Breast epithelium (tissue), 4 donors: ENCODE measurements at regions not wholly inside any gene's neighbourhood (a gene's known extent, or its start where the extent isn't known, plus 50 kb on each side); places are given as distances from the start of the nearest gene placed in this dataset.

Experiments used
- DNase-seq, 2 donors: peaks; one replicate each; pipeline ENCODE4 v3.0.0-alpha.2; 2019; ENCODE audit warnings: low spot score in 2 of 2
- H3K27ac ChIP-seq, 2 donors: fragments of 200-600 bp; sonication (generic) in 1 of 2; one replicate each; pipeline ENCODE4 v1.5.1; 2016 to 2019; ENCODE audit warnings: mild to moderate bottlenecking in 1 of 2
- H3K27me3 ChIP-seq, 2 donors: fragments of 200-600 bp; sonication (generic) in 1 of 2; one replicate each; pipeline versions ENCODE4 v1.5.1 to v1.6.0; 2017 to 2019; ENCODE audit warnings: control low read depth in 1 of 2, mild to moderate bottlenecking in 1 of 2
- H3K36me3 ChIP-seq: fragments of 200-600 bp; one replicate; pipeline ENCODE4 v1.5.1; 2019
- H3K4me1 ChIP-seq, 2 donors: fragments of 200-600 bp; sonication (generic); one replicate each; pipeline ENCODE4 v1.5.1; 2016 to 2019; ENCODE audit warnings: control low read depth in 1 of 2
- H3K4me3 ChIP-seq, 3 donors: fragments of 200-600 bp; sonication (generic); 1 replicate in 2 of 3; 2 replicates in 1 of 3; pipeline ENCODE4 v1.5.1; 2016 to 2019; ENCODE audit warnings: mild to moderate bottlenecking in 3 of 3, moderate library complexity in 2 of 3
- H3K9me3 ChIP-seq, 2 donors: fragments of 200-600 bp; sonication (generic) in 1 of 2; one replicate each; pipeline ENCODE4 v1.5.1; 2016 to 2019; ENCODE audit warnings: control low read depth in 1 of 2
- POLR2A ChIP-seq: fragments of 450-650 bp; IDR thresholded peaks from one replicate; pipeline ENCODE4 v1.6.1; 2016; ENCODE audit warnings: antibody characterized with exemption, mild to moderate bottlenecking, moderate library complexity
- POLR2AphosphoS5 ChIP-seq, 3 donors: sonication (generic); formaldehyde crosslinking; IDR thresholded peaks; one replicate each; pipeline ENCODE4 v1.6.1; 2017; ENCODE audit warnings: antibody characterized with exemption in 3 of 3
- intact Hi-C: fragments of 100-400 bp; cut with DNase I; formaldehyde crosslinking; loops from one replicate; pipeline ENCODE4 v1.15.1; 2023; ENCODE audit warnings: low total_unique reads
- TF ChIP-seq, protein P1 (sequence below), 3 donors: fragments of 450-650 bp; IDR thresholded peaks; one replicate each; pipeline ENCODE4 v1.5.1; 2016 to 2017; ENCODE audit warnings: antibody characterized with exemption in 3 of 3, mild to moderate bottlenecking in 3 of 3, moderate library complexity in 3 of 3

DNA sequence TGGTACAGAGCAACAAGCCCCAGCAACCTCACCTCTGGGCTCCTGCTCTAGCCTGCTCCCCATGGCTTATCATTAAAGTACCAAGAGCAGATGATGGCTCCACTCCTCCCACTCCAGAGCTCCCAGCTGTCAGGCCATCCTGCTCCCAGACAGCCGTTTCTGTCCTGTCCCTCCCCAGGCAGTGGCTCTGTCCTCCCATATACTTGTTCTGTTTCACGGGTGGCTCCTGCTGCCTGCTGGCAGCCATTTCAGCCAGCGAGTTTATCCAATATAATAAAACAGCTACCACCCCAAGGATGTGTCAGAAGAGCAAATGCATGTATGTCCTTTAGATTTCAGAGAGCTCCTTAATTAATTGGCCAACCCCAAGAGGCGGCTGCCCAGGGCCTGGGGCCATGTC, 79.4 kb upstream of the VSTM2B start:
- TF ChIP-seq, protein P1, sequence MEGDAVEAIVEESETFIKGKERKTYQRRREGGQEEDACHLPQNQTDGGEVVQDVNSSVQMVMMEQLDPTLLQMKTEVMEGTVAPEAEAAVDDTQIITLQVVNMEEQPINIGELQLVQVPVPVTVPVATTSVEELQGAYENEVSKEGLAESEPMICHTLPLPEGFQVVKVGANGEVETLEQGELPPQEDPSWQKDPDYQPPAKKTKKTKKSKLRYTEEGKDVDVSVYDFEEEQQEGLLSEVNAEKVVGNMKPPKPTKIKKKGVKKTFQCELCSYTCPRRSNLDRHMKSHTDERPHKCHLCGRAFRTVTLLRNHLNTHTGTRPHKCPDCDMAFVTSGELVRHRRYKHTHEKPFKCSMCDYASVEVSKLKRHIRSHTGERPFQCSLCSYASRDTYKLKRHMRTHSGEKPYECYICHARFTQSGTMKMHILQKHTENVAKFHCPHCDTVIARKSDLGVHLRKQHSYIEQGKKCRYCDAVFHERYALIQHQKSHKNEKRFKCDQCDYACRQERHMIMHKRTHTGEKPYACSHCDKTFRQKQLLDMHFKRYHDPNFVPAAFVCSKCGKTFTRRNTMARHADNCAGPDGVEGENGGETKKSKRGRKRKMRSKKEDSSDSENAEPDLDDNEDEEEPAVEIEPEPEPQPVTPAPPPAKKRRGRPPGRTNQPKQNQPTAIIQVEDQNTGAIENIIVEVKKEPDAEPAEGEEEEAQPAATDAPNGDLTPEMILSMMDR (IDR thresholded peaks at IDR 0.05) = no peak
- TF ChIP-seq POLR2A (no peak), POLR2AphosphoS5 (IDR thresholded peaks at IDR 0.05) (no peak)
- intact Hi-C loops = no loop called here
- Histone ChIP-seq H3K4me3 (no peak overlapping the region), H3K27ac (no peak overlapping the region), H3K27me3 (peaks cover 0 to 9% of the 10 kb centered on the region in 2 donors), H3K36me3 (no peaks in the 10 kb centered on the region), H3K9me3 (peaks cover 5 to 8% of the 10 kb centered on the region in 2 donors), H3K4me1 (no peaks in the 10 kb centered on the region)
- DNase-seq = no peak

DNA sequence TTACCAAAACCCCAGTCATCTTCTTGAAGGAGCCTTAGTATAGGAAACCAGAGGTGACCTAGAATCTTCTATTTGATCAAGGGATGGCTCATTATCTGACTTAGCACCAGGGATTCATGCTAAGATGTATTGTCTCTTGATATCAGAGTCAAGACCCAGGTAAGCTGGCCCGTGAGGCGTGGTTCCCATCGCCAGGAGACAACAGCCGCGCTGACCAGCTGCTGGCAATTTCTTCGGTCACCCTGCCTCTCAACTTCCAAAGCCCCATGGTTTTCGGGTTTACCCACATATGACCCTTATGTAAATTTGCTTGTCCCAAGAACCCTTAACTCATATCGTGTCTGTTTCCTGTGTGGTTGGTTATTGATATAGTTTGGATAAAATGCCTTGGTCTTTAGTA, 77.7 kb upstream of the VSTM2B start:
- intact Hi-C loops = no loop called here

DNA sequence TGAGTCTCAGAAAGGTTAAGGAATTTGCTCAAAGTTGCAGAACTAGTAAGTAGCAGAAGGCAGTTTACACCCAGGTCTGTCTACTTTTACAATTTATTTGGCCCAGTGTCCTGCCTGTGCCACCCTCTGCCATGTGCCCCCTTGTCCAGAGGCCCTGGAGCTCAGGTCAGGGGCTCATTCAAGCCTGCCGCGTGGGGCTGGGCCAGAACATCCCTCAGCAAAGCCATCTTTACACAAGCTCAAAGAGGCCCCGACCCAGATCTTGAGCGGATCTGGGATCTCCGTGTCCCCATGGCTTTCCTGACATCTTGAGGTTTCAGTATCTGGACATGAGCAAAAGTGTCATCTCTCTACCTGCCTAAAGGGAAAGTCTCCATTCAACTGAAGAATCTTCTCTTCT, 76.4 kb upstream of the VSTM2B start:
- DNase-seq = no peak
- Histone ChIP-seq H3K27me3 (peaks cover 0 to 6% of the 10 kb centered on the region in 2 donors), H3K27ac (no peak overlapping the region), H3K9me3 (peaks cover 0 to 5% of the 10 kb centered on the region in 2 donors), H3K36me3 (no peaks in the 10 kb centered on the region), H3K4me1 (no peaks in the 10 kb centered on the region), H3K4me3 (no peak overlapping the region)
- TF ChIP-seq, protein P1 (IDR thresholded peaks at IDR 0.05) = no peak
- TF ChIP-seq POLR2A (no peak), POLR2AphosphoS5 (IDR thresholded peaks at IDR 0.05) (no peak)
- intact Hi-C loops = no loop called here

More for the DNA sequence above, 77.7 kb upstream of the VSTM2B start:
- H3K9me3 ChIP-seq = peaks cover 1 to 5% of the 10 kb centered on the region in 2 donors
- no peak for DNase-seq
- no peak overlapping the region for H3K27ac ChIP-seq
- no peaks in the 10 kb centered on the region for H3K36me3 ChIP-seq
- H3K27me3 ChIP-seq = peaks cover 0 to 6% of the 10 kb centered on the region in 2 donors
- no peak overlapping the region for H3K4me3 ChIP-seq
- TF ChIP-seq POLR2A = no peak
- TF ChIP-seq, protein P1 (IDR thresholded peaks at IDR 0.05) = no peak
- no peak for TF ChIP-seq POLR2AphosphoS5 (IDR thresholded peaks at IDR 0.05)
- no peaks in the 10 kb centered on the region for H3K4me1 ChIP-seq

DNA sequence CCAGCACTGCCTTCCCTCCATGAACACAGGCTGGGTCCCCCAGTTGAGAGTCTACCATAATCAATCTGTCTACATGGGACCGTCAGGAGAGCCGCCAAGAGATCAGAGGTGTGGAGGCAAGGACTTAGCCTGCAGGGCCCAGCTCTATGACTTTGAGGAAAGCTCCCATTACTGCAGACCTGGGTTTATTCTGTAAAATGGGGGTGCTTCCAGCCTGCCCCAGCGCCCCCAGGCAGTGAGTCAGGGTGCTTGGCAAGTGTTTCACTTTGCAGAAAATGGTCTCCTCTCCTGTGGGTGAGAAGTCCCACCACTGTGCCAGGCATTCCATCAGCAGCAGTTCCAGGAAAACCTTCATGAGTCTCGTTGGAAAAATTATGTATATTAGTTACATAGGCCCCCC, 75.5 kb upstream of the VSTM2B start:
- Histone ChIP-seq H3K9me3 (peaks cover 0 to 5% of the 10 kb centered on the region in 2 donors), H3K27me3 (peaks cover 0 to 11% of the 10 kb centered on the region in 2 donors), H3K4me1 (no peaks in the 10 kb centered on the region), H3K36me3 (no peaks in the 10 kb centered on the region), H3K27ac (no peak overlapping the region), H3K4me3 (no peak overlapping the region)
- TF ChIP-seq, protein P1 (IDR thresholded peaks at IDR 0.05) = no peak
- no peak for TF ChIP-seq POLR2A
- TF ChIP-seq POLR2AphosphoS5 (IDR thresholded peaks at IDR 0.05) = no peak
- DNase-seq = no peak
- intact Hi-C loops = no loop called here

DNA sequence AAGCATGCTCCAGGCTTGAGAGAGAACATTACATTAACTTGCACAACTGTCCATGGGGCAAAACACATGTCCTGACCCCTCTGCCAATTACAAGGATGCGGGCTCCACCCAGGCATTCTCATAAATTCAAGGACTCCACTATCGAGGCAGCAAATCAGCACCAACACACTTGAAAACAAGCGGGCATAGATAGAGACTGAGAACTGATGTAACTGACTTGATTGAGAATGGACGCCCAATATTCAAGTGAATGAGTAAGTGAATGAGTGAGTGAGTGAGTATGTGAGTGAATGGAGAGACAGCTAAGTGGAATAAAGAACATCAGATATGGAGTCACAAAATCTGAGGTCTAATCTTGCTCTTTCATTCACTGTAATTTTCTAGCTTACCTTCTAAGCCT, 75.0 kb upstream of the VSTM2B start:
- Histone ChIP-seq H3K27ac (no peak overlapping the region), H3K9me3 (peaks cover 0 to 5% of the 10 kb centered on the region in 2 donors), H3K27me3 (peaks cover 0 to 14% of the 10 kb centered on the region in 2 donors), H3K4me3 (no peak overlapping the region), H3K4me1 (no peaks in the 10 kb centered on the region), H3K36me3 (no peaks in the 10 kb centered on the region)
- DNase-seq = no peak
- intact Hi-C loops = no loop called here
- TF ChIP-seq POLR2AphosphoS5 (IDR thresholded peaks at IDR 0.05) = no peak
- TF ChIP-seq, protein P1 (IDR thresholded peaks at IDR 0.05) = no peak
- no peak for TF ChIP-seq POLR2A
